NCI-H345 treated with DMSO at 0.1 percent for 48 hours (cell line): ENCODE measurements at regions not wholly inside any gene's neighbourhood (a gene's known extent, or its start where the extent isn't known, plus 50 kb on each side); places are given as distances from the start of the nearest gene placed in this dataset.

ENCODE experiments used
- DNase-seq: peaks from one replicate; lab custom pipeline; 2025; ENCODE audit not compliant: unreplicated experiment; lab: John Stamatoyannopoulos, UW

GRCh38 chr4:15364183-15364582, 63.6 kb upstream of the C1QTNF7 start:
- DNase-seq = no peak

GRCh38 chr4:15365641-15366040, 62.2 kb upstream of the C1QTNF7 start:
- no peak for DNase-seq

DNA sequence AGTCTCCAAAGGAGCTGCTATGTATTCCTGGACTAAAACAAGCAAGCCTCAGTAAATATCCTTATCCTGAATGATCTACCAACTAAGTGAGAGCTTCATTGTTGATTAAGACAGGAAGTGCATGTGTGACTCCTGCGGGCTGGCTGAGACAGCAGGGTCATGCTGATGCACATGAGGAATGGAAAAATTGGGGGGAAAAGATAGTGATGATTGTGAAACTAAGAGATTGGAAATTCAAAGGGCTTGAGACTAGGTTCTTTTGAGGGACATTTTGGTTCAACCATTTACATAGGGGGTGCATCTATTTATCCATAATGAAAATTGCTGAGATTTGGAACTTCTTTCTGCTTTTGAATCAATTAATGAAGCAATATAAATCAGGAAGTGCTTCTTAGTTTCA, 61.1 kb upstream of the C1QTNF7 start:
- no peak for DNase-seq

DNA sequence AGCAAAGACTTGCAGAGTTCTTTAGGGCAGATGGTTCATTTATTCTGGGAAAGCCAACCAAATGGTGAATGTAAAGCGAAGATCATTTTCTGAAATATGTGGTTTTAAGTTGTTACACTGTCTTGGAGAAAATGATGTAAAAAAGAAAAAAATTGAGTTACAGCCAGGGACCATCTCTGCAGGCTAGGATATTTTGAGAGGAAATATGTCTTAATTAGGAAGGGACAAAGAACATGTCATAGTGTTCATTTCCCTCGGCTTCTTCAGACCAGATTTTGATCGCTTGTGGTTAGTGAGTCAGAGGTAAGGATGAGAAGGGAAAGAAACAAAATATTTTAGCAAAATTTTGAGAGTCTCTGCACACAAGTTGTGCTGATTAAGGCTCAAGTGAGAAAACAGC, 59.0 kb upstream of the C1QTNF7 start:
- no peak for DNase-seq

GRCh38 chr4:15370296-15370695, 57.5 kb upstream of the C1QTNF7 start:
- no peak for DNase-seq

DNA sequence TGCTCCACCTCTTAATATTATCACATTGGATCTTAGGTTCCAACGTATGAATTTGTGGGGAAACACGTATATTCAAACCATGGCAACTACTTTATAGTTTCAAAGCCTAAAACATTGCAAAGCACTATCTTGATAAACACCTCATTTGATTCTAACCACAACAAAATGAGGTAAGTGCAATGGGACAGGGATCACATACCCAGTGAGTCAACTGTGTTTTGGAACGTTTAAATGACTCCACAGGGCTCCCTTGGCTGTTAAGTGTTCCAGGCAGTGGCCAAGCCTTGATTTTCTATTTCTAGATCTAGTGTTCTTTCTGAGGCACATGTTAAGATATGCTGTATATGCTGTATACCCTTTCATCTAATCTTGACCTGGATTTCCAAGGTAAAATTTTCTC, 54.5 kb upstream of the C1QTNF7 start:
- no peak for DNase-seq

- DNase-seq = no peak
Measured at GRCh38 chr4:15374656-15375055, 53.2 kb upstream of the C1QTNF7 start.

DNA sequence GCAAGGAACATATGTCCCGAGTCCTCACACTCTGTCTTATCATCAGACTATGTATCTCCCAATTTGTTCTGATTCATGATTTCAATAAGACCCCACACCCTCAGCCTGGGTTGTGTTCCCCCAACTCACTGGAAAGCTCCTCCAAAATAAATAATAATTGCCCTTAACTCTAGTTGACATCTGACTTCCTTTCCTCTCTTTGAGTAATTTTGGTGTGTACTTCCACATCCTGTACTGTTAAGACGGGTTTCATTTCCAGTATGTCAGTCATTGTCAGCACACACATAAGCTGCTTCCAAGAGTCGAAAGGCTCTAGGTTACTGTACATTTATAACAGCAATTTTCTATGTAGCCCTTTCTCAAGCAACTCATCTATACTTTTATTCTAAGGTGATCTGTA, 52.2 kb upstream of the C1QTNF7 start:
- no peak for DNase-seq

DNA sequence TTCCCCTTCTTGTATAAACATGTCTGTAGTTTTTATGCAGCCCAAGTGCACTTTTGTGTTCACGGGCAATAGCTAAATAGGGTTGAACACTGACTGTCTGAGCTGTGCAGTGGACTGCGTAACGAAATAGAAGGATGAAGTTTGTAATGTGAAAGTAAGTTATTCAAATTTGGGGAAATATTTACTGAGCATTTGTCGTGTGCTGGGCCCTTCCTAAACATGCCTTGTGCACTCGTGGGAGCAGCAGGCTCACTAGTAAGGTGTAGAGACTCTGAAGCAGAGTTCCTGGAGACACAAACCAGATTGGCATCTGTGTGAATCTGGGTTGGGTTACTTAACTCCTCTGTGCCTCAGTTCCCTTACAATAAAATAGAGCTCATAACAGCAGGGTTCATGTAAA, 51.7 kb upstream of the C1QTNF7 start:
- DNase-seq = no peak

DNA sequence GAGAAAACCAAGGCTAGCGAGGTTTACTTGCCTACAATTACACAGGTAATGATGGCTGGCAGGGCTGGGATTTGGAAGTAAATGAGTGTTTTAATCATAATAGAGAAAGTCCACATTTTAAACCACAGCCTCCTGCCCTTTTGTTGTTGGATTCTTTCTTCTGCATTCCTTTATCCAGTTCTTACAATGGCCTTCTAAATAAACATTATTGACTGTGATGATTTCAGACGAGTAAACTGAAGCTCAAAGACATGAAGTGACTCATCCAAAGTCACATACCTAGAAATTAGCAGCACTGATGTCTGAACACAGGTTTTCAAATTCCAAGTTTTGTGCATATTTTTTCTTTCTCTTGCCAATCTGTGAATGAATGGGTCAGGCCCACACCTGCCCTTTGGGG, 51.2 kb upstream of the C1QTNF7 start:
- DNase-seq = no peak
